HG03565 (cell line): ENCODE measurements at regions not wholly inside any gene's neighbourhood (a gene's known extent, or its start where the extent isn't known, plus 50 kb on each side); places are given as distances from the start of the nearest gene placed in this dataset.
A peak's percentile ranks its signal among the peaks of the same experiment; 100 is the strongest.

ENCODE experiments used
- ATAC-seq: cut with Tn5 transposase; IDR thresholded peaks from one replicate; pipeline ENCODE4 v1.9.1; 2021; ENCODE audit warnings: mild to moderate bottlenecking, moderate library complexity; ENCODE audit not compliant: unreplicated experiment

DNA sequence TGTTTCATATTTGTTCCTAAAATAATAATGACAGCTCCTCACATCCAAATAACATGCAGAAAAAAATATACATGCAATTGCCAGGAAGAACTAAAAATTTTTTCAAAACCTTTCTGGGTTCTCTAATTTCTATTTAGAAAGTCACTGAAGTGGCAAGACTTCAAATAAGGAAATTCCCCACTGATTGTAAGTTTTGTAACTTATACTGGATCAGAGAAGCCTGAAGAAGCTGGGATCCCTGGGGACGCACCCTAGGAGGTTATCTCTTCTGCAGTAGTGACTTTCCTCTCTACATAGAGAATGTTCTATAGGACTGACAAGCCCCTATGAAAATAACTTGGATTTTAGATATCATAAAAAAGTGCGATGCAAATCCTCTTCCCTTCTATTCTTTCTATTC is 182.6 kb downstream of the MRPL39 start:
- ATAC-seq, result no peak

DNA sequence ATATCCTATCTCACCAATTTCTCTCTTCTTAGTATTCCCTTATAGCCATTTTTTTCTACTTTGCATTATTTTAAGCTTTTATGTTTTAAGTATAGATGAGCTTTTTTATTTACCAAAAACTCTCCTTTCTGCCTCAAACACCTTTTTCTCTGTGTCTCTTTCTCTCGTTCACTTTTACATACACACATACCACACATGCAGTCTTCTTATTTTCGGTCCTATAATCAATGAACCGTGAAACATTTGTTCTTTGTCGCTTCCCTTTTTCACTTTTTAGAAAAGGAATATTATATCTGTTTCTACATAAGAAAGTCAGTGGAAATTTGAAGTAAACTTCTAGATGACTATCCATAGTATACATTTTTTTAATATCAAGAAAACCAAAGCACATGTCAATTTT is 183.2 kb downstream of the MRPL39 start:
- no peak for ATAC-seq

DNA sequence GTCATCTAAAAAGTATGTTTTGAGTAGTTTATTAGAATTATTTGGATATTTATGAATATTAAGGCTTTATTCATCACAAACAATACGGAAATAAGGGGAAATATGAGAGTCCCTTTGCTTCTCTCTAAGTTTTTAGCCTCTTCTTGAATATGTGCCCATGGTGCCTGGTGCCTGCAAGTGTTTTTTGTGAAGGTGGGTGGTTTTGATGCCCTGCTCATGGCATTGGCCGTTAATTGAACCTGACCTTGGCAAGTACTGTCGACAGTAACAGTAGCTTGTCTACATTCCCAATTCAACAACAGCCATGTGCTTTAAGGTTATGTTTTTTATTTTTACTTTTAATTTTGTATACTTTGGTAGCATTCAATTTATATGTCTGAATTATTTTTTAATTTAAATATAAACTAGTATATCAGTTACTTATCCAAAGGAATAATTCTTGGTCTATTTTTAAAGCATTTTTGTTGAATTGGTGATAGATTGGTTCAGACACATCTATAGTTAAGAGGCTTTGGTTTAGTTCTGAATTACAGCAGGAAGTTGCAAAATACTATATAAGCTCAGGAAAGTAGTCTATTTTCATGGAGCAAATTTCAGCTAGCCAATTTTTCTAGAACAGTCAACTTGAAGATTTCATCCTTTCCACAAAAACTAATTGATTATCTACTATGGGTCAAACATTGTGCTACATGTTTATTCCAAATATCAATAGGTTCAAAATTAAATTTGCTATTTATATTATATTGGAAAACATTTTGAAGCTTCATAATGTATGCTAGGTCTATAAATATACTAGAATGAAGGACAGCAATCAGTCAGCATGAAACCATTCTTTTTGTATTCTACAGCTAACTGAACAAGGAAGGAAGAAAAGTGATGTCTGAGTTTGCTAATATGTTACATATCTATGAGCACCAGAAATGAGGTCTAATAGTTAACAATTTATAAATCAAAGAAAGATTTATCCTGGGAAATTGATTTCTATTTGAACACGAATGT is 184.4 kb downstream of the MRPL39 start:
- no peak for ATAC-seq

GRCh38 chr21:25421321-25422028 is 185.8 kb downstream of the MRPL39 start:
- peak; percentile 51 for ATAC-seq

- ATAC-seq, result no peak
These were observed 186.4 kb downstream of the MRPL39 start for GRCh38 chr21:25420831-25421230.

GRCh38 chr21:25416669-25417068 is 190.6 kb downstream of the MRPL39 start:
- ATAC-seq, result no peak

DNA sequence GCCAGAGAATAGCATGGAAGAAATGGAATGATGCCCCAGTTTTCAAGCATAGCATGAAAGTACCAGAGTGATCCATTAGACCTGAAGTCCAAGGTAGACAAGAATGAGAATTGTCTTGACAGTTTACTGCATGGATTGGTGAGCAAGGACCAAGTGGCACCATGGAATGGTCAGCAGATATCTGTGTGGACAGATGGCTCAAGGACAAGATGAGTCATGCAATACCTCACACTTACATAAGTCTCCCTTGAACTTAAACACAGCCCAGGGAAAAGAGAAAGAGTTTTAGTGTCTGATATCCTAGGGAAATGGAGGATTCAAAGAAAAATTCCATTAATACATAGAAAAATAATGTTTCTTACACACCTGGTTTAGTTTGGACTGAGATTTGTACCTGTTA is 195.2 kb downstream of the MRPL39 start:
- no peak for ATAC-seq

DNA sequence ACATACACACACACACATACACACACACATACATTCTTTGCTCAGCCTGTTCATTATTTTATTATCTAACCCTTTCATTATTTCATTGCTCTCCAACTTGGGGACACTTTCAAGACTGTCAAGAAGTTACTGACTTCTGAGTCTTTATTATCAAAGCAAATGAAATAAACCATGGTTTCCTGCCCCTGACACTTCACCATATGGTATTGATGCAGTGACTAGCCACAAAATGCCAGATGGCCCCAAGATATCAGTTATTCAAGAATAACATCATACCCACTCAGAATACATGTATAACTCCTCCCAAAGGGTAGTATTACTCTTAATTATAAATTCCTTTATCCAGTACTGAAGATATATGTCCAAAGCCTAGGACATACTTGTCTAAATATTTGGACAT is 197.3 kb downstream of the MRPL39 start:
- no peak for ATAC-seq

DNA sequence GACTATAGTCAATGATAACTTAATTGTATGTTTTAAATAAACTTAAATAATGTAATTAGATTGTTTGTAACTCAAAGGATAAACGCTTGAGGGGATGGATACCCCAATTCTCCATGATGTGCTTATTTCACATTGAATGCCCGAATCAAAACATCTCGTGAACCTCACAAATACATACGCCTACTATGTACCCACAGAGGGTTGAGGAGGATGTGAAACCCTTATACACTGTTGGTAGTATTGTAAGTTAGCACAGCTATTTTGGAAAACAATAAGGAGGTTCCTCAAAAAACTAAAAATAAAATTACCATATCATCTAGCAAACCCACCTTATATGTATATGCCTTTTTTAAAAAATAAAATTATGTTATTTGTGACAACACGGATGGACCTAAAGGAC is 198.6 kb downstream of the MRPL39 start:
- ATAC-seq, result no peak

- no peak for ATAC-seq
These were observed 200.2 kb downstream of the MRPL39 start for GRCh38 chr21:25406887-25407579.

GRCh38 chr21:25405984-25406383 is 201.3 kb downstream of the MRPL39 start:
- no peak for ATAC-seq

GRCh38 chr21:25402134-25402961 is 204.9 kb downstream of the MRPL39 start:
- ATAC-seq, result no peak

DNA sequence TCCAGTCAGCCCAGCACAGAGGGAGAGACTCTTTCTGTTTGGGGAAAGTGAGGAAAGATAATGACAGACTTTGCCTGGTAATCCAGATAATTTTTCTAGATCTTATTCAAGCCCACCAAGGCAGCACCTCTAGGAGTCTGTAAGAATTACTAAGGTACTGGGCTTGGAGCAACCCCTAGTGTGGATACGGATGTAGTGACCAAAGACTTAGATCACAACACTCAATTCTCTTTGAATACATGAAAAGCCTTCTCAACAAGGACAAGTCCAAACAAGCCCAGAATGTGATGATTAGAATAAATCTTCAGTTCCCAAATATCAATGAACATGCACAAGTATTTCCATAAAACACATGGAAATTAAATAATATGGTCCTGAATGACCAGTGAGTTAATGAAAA is 206.9 kb downstream of the MRPL39 start:
- no peak for ATAC-seq

DNA sequence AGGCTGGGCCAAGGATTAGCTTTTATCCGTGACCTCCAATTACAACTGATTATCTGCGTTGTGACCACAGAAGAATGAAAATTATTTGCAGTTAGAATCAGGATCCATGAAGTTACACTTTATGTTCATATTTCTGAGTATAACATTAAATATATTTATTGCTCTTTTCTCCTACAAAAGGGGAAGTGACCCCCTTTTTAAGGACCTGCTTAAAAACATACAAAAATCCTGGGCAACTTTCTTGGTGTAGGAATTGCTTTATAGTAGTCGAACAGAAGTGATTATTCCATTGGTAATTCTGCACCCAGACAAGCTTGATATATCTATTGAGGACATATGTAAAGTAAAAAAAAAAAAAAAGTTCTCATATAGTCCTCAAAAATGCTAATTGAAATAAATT is 208.7 kb downstream of the MRPL39 start:
- no peak for ATAC-seq

- peak; percentile 84 for ATAC-seq
These were observed 211.1 kb downstream of the MRPL39 start for GRCh38 chr21:25396135-25396711.

DNA sequence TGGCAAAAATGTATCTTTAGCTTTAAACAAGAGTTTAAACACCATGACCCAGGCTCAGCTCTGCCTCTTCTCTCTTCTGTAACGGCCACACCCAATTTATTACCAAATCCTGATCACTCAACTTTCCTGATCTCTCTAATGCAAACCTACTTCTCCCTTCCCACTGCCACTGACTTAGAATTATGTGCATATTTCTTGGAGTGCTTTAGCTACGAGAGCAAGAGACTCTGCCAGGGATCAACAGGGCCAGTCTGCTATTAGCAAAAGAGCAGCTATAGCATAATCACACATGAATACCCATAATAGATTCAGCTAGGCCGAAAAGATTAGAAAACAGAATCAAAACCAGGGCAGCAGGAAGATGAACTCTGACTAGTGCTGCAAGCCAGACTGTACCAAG is 215.5 kb downstream of the MRPL39 start:
- no peak for ATAC-seq

- no peak for ATAC-seq
These were observed 216.6 kb downstream of the MRPL39 start for GRCh38 chr21:25390701-25391100.

DNA sequence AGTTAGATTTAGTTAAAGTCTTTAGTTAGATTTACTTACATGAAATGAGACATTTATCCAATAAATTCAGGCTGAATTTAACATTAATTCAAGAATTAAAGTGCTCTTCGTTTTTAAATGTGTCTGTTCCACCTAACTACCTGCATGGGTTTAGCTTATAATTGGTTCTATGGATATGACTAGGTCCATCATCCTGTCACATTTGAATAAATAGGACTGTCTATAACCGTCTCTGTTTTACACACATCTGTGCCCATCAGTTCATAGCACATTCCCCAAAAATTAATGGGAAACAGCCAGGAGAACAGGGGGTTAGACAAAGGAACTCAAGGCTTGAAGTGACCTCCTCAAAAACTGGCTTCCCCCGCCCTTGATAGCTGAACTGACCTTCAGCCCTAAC is 219.6 kb downstream of the MRPL39 start:
- ATAC-seq, result no peak

GRCh38 chr21:25385911-25386474 is 221.3 kb downstream of the MRPL39 start:
- ATAC-seq, result no peak

- no peak for ATAC-seq
These were observed 221.9 kb downstream of the MRPL39 start for GRCh38 chr21:25385341-25385740.
